NCI-H2171 (cell line): ENCODE measurements at regions not wholly inside any gene's neighbourhood (a gene's known extent, or its start where the extent isn't known, plus 50 kb on each side); places are given as distances from the start of the nearest gene placed in this dataset.
"Not testable (repeated sequence)": the region's sequence is repeated elsewhere in the genome, so short reads cannot be mapped to it uniquely, and the experiment has no call there.

ENCODE experiments used
- DNase-seq: peaks from one replicate; lab custom pipeline; 2025; lab: John Stamatoyannopoulos, UW

DNA sequence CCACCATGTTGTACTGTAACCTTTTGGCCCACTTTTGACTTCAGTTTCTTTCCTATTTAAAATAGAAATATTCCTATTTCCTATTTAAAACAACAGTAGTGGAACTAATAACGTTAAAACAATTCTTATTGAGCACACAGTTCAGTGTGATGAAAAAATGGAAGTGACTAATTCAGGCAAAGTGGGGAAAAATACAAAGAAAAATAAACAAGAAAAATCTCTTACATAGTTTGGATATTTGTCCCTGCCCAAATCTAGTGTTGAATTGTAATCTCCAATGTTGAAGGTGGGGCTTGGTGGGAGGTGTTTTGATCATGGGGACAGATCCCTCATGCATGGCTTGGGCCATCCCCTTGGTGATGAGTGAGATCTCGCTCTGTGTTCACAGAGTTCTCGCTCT lies 198.1 kb upstream of the CPHXL start:
- no peak for DNase-seq

DNA sequence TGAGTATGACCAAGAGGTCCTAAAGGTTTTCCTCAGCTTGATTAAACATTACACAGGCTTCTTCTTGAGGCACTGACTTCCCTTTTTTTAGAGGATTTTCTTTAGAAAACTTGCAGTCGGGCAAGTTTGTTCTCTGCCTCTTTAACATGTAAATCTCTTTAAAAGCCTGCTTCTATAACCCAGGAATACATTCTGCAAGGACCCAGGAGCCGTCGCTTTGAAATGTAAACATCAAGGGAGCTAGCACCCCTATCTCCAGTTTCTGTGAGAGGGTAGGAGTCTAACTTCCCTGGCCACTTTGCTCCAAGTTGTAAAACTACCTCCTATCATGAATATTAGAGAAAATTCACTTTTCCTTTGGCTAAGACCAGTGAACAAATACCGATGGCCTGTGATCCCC lies 201.5 kb upstream of the CPHXL start:
- DNase-seq = no peak

DNA sequence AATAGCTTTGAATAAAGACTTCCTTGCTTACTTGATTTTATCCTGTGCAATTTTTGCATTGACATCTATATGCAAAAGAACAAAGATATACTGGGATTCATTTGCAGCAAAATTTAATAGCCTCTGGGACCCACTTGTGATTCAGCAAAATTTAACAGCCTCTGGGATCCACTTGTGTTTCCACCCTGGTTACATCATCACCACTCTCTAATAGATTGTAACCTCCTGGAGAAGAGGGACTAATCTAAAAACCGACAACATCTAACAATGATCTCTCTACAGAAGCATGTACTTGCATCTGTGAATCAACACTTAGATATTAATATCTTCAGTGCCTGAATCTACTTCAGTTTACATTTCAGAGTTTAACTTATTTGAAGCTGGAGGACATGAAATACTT lies 202.0 kb upstream of the CPHXL start:
- no peak for DNase-seq

GRCh38 chr16:75929046-75929445 lies 202.8 kb upstream of the CPHXL start:
- DNase-seq = no peak

DNA sequence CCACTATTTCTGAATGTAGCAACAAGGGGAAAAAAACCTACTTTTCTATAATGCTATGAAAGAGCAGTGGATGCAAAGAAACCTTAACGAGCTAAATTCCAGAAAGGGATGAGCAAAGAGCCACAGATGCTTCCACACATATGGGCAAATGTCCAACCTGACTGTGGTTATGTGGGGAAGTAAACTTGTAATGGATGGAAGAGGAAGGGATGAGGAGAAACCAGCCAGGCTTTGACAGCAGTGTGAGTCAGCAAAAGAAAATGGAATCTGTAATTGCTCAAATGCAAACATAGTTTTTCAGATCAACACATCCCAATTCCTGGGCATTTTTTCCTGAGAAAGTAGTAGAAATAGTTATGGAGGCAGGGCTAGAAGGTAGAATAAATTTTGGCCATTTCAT lies 204.8 kb upstream of the CPHXL start:
- DNase-seq = no peak

- DNase-seq = no peak
Measured at GRCh38 chr16:75931970-75932369, 205.7 kb upstream of the CPHXL start.

- no peak for DNase-seq
Measured at GRCh38 chr16:75938818-75939217, 212.5 kb upstream of the CPHXL start.

DNA sequence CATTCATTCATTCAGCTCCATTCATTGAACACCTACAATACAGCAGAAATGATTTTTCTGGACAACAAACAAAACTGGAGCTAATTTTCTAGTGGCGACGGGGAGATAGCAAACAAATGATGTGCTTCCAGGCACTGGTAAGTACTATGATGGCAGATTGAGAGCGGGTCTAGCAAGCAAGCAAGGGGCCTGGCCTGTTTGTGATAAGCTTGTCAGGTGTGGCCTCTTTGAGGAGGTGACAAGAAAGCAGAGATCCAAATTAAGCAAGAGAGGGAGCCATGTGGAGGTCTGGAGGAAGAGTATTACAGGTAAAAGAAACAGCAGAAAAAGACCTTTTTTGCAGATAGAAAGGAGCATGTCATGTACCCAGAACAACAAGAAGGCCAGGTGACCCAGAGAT lies 216.1 kb upstream of the CPHXL start:
- DNase-seq = no peak

GRCh38 chr16:75942936-75943335 lies 216.6 kb upstream of the CPHXL start:
- no peak for DNase-seq

GRCh38 chr16:75943705-75944514 lies 217.6 kb upstream of the CPHXL start:
- DNase-seq = no peak

GRCh38 chr16:75945916-75946457 lies 219.7 kb upstream of the CPHXL start:
- no peak for DNase-seq

DNA sequence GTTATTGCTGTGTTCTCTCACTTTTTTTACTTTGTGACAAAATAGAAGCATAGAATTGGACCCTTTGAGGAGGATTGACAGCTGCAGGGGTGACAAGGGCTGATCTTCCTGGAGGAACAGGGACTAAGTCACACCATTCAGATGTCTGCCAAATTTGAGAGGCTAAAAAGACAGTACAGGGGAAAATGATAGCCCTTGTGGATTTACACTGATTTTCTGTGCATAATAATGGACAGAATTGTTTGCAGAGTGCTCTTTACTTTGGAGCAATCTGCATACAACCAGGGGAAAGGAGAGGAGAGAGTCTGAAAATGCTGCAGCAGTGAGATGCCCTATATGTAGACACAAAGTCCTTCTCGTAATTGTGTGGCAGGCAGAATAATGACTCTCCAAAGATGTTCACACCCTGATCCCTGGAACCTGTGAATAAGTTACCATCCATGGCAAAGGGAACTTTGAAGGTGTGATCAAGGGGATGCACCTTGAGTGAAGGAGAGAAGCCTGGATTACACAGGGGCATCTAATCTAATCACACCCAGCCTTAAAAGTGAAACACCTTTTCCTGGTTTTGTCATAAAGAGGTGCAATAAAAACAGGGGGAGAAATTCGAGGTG lies 221.4 kb upstream of the CPHXL start:
- no peak for DNase-seq

- no peak for DNase-seq
Measured at GRCh38 chr16:75948441-75948840, 222.2 kb upstream of the CPHXL start.

- no peak for DNase-seq
Measured at GRCh38 chr16:75948886-75949285, 222.6 kb upstream of the CPHXL start.

DNA sequence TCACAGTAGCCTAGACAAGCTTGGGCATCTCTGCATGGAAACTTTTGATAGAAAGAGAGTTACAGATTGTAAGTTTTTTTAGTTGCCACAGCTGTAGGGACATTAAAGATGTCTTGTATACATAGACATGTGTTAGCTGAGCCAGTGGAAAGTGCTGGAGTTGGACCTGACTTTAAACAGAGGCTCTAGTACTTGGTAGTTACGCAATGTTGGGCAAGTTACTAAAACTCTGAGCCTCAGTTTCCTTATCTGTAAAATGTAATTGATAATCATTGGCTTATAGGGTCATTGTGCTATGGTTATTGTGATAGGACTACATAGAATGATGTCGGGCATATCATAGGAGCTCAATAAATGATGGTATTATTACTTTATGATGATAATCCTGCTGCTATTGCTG lies 225.8 kb upstream of the CPHXL start:
- no peak for DNase-seq

GRCh38 chr16:75957870-75958269 lies 231.6 kb upstream of the CPHXL start:
- DNase-seq = no peak

GRCh38 chr16:75965504-75966374 lies 239.4 kb upstream of the CPHXL start:
- no peak for DNase-seq

DNA sequence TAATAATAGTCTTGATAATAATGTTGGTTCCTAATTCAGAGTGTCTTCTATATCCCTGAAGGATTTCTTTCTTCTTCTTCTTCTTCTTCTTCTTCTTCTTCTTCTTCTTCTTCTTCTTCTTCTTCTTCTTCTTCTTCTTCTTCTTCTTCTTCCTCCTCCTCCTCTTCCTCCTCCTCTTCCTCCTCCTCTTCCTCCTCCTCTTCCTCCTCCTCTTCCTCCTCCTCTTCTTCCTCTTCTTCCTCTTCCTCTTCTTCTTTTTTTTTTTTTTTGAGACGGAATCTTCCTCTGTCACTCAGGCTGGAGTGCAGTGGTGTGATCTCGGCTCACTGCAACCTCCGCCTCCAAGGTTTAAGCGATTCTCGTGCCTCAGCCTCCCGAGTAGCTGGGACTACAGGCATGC lies 242.8 kb upstream of the CPHXL start:
- not testable (repeated sequence) for DNase-seq

- DNase-seq = no peak
Measured at GRCh38 chr16:75971334-75971733, 245.0 kb upstream of the CPHXL start.

- no peak for DNase-seq
Measured at GRCh38 chr16:75983296-75983695, 257.0 kb upstream of the CPHXL start.

- no peak for DNase-seq
Measured at GRCh38 chr16:75983741-75984381, 257.6 kb upstream of the CPHXL start.

GRCh38 chr16:75987323-75987722 lies 261.0 kb upstream of the CPHXL start:
- no peak for DNase-seq
